ENCODE measurements at regions not wholly inside any gene's neighbourhood (a gene's known extent, or its start where the extent isn't known, plus 50 kb on each side); places are given as distances from the start of the nearest gene placed in this dataset.

DNA sequence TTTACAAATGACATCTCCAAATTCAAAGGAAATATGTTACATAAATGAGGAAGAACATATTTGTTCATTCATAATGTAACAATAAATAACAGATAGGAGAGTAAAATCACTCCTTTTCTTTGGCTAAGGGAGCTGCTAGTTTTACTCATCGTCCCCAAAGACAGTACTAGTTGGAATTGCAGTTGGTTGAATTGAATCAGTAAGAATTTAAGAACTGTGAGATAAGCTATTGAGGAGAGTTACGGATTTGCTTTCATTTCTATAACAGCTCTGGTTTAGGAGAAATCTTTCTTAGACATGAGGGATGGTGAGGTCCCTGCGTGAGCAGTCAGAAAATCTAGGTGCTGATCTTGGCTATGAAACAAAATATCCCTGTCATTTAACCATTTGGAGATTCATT, 402.8 kb downstream of the AEBP2 start:
- TF ChIP-seq, protein P1, sequence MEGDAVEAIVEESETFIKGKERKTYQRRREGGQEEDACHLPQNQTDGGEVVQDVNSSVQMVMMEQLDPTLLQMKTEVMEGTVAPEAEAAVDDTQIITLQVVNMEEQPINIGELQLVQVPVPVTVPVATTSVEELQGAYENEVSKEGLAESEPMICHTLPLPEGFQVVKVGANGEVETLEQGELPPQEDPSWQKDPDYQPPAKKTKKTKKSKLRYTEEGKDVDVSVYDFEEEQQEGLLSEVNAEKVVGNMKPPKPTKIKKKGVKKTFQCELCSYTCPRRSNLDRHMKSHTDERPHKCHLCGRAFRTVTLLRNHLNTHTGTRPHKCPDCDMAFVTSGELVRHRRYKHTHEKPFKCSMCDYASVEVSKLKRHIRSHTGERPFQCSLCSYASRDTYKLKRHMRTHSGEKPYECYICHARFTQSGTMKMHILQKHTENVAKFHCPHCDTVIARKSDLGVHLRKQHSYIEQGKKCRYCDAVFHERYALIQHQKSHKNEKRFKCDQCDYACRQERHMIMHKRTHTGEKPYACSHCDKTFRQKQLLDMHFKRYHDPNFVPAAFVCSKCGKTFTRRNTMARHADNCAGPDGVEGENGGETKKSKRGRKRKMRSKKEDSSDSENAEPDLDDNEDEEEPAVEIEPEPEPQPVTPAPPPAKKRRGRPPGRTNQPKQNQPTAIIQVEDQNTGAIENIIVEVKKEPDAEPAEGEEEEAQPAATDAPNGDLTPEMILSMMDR (IDR thresholded peaks at IDR 0.05): no peak
- TF ChIP-seq POLR2AphosphoS5 (IDR thresholded peaks at IDR 0.05; ENCODE audit: low read depth, low read length) (no peak), SIN3A (IDR thresholded peaks at IDR 0.05; ENCODE audit: borderline replicate concordance, insufficient read depth, low read depth, low read length) (no peak)
- TF ChIP-seq, protein P2, sequence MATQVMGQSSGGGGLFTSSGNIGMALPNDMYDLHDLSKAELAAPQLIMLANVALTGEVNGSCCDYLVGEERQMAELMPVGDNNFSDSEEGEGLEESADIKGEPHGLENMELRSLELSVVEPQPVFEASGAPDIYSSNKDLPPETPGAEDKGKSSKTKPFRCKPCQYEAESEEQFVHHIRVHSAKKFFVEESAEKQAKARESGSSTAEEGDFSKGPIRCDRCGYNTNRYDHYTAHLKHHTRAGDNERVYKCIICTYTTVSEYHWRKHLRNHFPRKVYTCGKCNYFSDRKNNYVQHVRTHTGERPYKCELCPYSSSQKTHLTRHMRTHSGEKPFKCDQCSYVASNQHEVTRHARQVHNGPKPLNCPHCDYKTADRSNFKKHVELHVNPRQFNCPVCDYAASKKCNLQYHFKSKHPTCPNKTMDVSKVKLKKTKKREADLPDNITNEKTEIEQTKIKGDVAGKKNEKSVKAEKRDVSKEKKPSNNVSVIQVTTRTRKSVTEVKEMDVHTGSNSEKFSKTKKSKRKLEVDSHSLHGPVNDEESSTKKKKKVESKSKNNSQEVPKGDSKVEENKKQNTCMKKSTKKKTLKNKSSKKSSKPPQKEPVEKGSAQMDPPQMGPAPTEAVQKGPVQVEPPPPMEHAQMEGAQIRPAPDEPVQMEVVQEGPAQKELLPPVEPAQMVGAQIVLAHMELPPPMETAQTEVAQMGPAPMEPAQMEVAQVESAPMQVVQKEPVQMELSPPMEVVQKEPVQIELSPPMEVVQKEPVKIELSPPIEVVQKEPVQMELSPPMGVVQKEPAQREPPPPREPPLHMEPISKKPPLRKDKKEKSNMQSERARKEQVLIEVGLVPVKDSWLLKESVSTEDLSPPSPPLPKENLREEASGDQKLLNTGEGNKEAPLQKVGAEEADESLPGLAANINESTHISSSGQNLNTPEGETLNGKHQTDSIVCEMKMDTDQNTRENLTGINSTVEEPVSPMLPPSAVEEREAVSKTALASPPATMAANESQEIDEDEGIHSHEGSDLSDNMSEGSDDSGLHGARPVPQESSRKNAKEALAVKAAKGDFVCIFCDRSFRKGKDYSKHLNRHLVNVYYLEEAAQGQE (IDR thresholded peaks at IDR 0.05; ENCODE audit: insufficient read depth in 1 of 2, low read depth in 2 of 2, low read length in 1 of 2): no peak
